ENCODE measurements at regions not wholly inside any gene's neighbourhood (a gene's known extent, or its start where the extent isn't known, plus 50 kb on each side); places are given as distances from the start of the nearest gene placed in this dataset.
A peak's percentile ranks its signal among the peaks of the same experiment; 100 is the strongest.

DNA sequence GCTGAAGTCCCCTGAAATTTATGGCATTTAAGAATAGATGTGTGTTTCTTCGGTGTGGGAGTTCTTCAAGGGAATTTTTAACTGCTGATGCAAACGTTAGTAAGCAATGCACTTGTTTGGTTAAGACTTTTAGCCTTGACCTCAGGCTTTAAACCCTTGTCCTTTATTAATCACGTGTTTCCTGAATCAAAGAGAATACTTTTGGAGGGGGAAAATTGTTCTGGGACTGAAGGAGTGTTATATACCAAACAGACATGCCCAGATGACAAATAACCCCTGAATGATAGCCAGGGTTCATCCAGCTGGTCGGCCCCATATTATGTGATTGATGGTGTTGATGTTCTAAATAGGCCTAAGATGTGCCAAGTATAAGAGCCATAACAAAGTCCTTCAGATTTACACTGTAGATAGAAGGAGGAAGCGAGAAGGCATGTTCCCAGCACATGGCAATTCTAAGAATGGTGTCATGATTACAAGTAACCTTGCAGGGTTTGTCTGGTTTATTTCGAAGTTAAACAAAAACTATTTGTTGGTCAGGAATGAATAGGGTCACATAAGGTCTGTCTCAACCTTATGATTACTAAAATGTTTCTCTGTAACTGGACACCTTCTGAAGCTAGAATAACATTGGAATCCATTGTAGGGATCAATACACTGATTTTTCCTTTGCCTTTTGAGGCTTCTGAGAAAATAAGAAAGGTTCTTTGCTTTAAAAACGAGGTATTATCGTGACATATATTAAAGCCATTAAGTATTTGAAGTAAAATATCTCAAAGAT lies 124.2 kb upstream of the SEM1 start (continued):
- TF ChIP-seq AHDC1 (CRISPR knock-in tag; IDR thresholded peaks at IDR 0.05; ENCODE audit: borderline replicate concordance): peak; percentile 87; the same call in 1 of the 2 replicates
- TF ChIP-seq ASH2L (IDR thresholded peaks at IDR 0.05; ENCODE audit: insufficient read length, low read depth, low read length): peak; percentile 54
- TF ChIP-seq GATAD2A (CRISPR knock-in tag; IDR thresholded peaks at IDR 0.05): peak; percentile 81
- TF ChIP-seq, protein P1, sequence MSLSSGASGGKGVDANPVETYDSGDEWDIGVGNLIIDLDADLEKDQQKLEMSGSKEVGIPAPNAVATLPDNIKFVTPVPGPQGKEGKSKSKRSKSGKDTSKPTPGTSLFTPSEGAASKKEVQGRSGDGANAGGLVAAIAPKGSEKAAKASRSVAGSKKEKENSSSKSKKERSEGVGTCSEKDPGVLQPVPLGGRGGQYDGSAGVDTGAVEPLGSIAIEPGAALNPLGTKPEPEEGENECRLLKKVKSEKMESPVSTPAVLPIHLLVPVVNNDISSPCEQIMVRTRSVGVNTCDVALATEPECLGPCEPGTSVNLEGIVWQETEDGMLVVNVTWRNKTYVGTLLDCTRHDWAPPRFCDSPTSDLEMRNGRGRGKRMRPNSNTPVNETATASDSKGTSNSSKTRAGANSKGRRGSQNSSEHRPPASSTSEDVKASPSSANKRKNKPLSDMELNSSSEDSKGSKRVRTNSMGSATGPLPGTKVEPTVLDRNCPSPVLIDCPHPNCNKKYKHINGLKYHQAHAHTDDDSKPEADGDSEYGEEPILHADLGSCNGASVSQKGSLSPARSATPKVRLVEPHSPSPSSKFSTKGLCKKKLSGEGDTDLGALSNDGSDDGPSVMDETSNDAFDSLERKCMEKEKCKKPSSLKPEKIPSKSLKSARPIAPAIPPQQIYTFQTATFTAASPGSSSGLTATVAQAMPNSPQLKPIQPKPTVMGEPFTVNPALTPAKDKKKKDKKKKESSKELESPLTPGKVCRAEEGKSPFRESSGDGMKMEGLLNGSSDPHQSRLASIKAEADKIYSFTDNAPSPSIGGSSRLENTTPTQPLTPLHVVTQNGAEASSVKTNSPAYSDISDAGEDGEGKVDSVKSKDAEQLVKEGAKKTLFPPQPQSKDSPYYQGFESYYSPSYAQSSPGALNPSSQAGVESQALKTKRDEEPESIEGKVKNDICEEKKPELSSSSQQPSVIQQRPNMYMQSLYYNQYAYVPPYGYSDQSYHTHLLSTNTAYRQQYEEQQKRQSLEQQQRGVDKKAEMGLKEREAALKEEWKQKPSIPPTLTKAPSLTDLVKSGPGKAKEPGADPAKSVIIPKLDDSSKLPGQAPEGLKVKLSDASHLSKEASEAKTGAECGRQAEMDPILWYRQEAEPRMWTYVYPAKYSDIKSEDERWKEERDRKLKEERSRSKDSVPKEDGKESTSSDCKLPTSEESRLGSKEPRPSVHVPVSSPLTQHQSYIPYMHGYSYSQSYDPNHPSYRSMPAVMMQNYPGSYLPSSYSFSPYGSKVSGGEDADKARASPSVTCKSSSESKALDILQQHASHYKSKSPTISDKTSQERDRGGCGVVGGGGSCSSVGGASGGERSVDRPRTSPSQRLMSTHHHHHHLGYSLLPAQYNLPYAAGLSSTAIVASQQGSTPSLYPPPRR (CRISPR knock-in tag; IDR thresholded peaks at IDR 0.05; ENCODE audit: borderline replicate concordance): peak; percentile 25; the same call in 1 of the 2 replicates
- TF ChIP-seq MLX (CRISPR knock-in tag; IDR thresholded peaks at IDR 0.05): peak; percentile 69
- peak; percentile 51; the same call in 1 of the 2 replicates for TF ChIP-seq THAP11 (CRISPR knock-in tag; IDR thresholded peaks at IDR 0.05)
- no peak for TF ChIP-seq ZSCAN25 (CRISPR knock-in tag; IDR thresholded peaks at IDR 0.05)
- 0 out of 2 replicates have a peak, but pooled peaks have one; percentile 43 for TF ChIP-seq TARDBP (CRISPR knock-in tag; IDR thresholded peaks at IDR 0.05)
- no peak for TF ChIP-seq SRSF4 (IDR thresholded peaks at IDR 0.05; ENCODE audit: low read depth, low read length, poor library complexity, severe bottlenecking)
- TF ChIP-seq MIXL1 (CRISPR knock-in tag; IDR thresholded peaks at IDR 0.05): peak; percentile 82; the same call in 1 of the 2 replicates
- TF ChIP-seq, protein P2, sequence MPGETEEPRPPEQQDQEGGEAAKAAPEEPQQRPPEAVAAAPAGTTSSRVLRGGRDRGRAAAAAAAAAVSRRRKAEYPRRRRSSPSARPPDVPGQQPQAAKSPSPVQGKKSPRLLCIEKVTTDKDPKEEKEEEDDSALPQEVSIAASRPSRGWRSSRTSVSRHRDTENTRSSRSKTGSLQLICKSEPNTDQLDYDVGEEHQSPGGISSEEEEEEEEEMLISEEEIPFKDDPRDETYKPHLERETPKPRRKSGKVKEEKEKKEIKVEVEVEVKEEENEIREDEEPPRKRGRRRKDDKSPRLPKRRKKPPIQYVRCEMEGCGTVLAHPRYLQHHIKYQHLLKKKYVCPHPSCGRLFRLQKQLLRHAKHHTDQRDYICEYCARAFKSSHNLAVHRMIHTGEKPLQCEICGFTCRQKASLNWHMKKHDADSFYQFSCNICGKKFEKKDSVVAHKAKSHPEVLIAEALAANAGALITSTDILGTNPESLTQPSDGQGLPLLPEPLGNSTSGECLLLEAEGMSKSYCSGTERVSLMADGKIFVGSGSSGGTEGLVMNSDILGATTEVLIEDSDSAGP (CRISPR knock-in tag; IDR thresholded peaks at IDR 0.05; ENCODE audit: borderline replicate concordance): no peak
- TF ChIP-seq KLF9 (CRISPR knock-in tag; IDR thresholded peaks at IDR 0.05; ENCODE audit: low read depth): no peak
- TF ChIP-seq KDM1A (CRISPR knock-in tag; IDR thresholded peaks at IDR 0.05): 0 out of 2 replicates have a peak, but pooled peaks have one; percentile 23
- TF ChIP-seq ZNF503 (CRISPR knock-in tag; IDR thresholded peaks at IDR 0.05): no peak
